Body of pancreas (tissue), 4 donors: ENCODE measurements at regions not wholly inside any gene's neighbourhood (a gene's known extent, or its start where the extent isn't known, plus 50 kb on each side); places are given as distances from the start of the nearest gene placed in this dataset.

Experiments
- ATAC-seq: fragments of 150-250 bp; one replicate; pipeline ENCODE4 v1.9.1; 2016
- DNase-seq, 4 donors: peaks; one replicate each; pipeline ENCODE4 v3.0.0-alpha.2; 2019
- H3K27ac ChIP-seq, 4 donors: fragments of 200-600 bp; sonication (generic); 1 replicate in 3 of 4; 2 replicates in 1 of 4; pipeline versions ENCODE4 v1.5.1 to v1.6.1; 2016 to 2019; ENCODE audit warnings: mild to moderate bottlenecking in 1 of 4, mixed read lengths in 1 of 4, moderate library complexity in 1 of 4
- H3K27me3 ChIP-seq, 2 donors: fragments of 200-600 bp; sonication (generic); one replicate each; pipeline ENCODE4 v1.6.0; 2016; ENCODE audit warnings: mild to moderate bottlenecking in 1 of 2
- H3K36me3 ChIP-seq, 2 donors: fragments of 200-600 bp; sonication (generic); replicated peaks in 1 of 2; 2 replicates each; pipeline ENCODE4 v1.5.1; 2016; ENCODE audit warnings: low read depth in 2 of 2; ENCODE audit not compliant: insufficient read depth in 1 of 2
- H3K4me1 ChIP-seq: fragments of 200-600 bp; sonication (generic); one replicate; pipeline ENCODE4 v1.6.0; 2016
- H3K4me3 ChIP-seq, 2 donors: fragments of 200-600 bp; sonication (generic); 1 replicate in 1 of 2; 2 replicates in 1 of 2; pipeline ENCODE4 v1.5.1; 2016 to 2019
- H3K9me3 ChIP-seq, 3 donors: fragments of 200-600 bp; sonication (generic); 1 replicate in 2 of 3; 2 replicates in 1 of 3; pipeline ENCODE4 v1.5.1; 2016
- POLR2A ChIP-seq, 3 donors: fragments of 450-650 bp; IDR thresholded peaks; one replicate each; pipeline ENCODE4 v1.6.1; 2016; ENCODE audit warnings: antibody characterized with exemption in 3 of 3, mild to moderate bottlenecking in 2 of 3
- WGBS, 2 donors: methylation state at CpG; one replicate each; pipeline ENCODE4 v1.1.5; 2017; 5-methylcytosine and 5-hydroxymethylcytosine counted together
- intact Hi-C: fragments of 100-400 bp; cut with DNase I; formaldehyde crosslinking; loops from one replicate; pipeline ENCODE4 v1.15.1; 2023
- TF ChIP-seq, protein P1 (sequence below), 7 experiments: fragments of 450-650 bp in 4 of 7; fragments of 200-600 bp in 3 of 7; sonication (generic) in 3 of 7; IDR thresholded peaks; one replicate each; pipeline ENCODE4 v1.5.1; 2016 to 2019; ENCODE audit warnings: antibody characterized with exemption in 7 of 7

DNA sequence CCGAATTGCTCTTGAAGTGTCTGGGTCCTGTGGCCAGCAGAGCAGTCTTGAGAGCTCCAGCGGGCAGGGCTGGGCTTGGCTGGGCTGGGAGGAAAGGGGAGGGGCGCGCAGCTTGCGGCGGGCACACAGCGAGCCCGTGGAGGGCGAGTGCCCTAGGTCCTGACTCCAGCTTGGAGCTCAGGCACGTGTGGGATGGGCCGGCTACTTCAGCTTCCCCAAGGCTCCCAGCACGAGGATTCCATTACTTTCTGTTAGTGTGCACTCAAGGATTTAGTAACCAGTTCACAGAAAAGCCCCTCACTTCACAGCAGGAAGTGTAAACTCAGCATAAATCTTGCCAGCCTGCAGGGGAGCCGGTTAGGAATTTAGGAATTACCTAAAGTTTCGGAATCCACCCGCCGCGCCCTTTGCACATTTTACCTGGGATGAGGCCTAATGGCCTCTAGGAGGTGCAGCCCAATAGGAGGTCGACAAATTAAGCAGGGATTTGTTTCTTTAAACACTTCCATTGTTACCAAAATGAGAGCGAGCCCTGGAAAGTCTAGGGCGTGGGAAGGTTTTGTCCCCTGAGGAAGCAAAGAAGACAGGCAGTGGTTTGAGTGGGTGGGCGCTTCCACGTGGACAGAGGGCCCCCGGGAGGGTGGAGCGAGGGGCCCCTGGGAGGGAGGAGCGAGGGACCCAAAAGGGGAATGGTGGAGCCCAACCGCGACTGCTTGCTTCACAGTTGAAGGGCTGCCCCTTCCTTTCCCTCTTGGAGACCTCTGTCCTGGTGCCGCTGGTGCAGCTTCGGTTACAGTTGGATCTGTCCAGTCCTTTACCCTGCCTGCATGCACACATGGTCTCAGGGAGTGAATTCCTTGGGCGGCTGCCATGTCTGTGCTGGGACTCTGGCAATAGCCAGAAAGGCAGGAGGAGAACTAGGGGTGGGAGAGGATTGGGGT is 93.3 kb downstream of the CTAGE1 start:
- ATAC-seq (peak; percentile 69), DNase-seq (peak; percentile 33 to 58 (median 44))
- Histone ChIP-seq H3K27me3 (no peaks in the 10 kb centered on the region), H3K36me3 (no peaks in the 10 kb centered on the region), H3K4me1 (peaks cover 10% of the 10 kb centered on the region), H3K4me3 (no peak overlapping the region), H3K9me3 (no peaks in the 10 kb centered on the region), H3K27ac (peak overlapping the region in 2 of 4 donors; percentile 43 to 51)
- intact Hi-C loops: no loop called here
- TF ChIP-seq, protein P1, sequence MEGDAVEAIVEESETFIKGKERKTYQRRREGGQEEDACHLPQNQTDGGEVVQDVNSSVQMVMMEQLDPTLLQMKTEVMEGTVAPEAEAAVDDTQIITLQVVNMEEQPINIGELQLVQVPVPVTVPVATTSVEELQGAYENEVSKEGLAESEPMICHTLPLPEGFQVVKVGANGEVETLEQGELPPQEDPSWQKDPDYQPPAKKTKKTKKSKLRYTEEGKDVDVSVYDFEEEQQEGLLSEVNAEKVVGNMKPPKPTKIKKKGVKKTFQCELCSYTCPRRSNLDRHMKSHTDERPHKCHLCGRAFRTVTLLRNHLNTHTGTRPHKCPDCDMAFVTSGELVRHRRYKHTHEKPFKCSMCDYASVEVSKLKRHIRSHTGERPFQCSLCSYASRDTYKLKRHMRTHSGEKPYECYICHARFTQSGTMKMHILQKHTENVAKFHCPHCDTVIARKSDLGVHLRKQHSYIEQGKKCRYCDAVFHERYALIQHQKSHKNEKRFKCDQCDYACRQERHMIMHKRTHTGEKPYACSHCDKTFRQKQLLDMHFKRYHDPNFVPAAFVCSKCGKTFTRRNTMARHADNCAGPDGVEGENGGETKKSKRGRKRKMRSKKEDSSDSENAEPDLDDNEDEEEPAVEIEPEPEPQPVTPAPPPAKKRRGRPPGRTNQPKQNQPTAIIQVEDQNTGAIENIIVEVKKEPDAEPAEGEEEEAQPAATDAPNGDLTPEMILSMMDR (IDR thresholded peaks at IDR 0.05): peak in 4 of 7 experiments; percentile 27 to 43 (median 33)
- peak in 1 of 3 donors; percentile 7 for TF ChIP-seq POLR2A (IDR thresholded peaks at IDR 0.05)
- WGBS, 2 donors: 33 to 49% methylated on average over 23 to 29 of the region's 30 CpGs

DNA sequence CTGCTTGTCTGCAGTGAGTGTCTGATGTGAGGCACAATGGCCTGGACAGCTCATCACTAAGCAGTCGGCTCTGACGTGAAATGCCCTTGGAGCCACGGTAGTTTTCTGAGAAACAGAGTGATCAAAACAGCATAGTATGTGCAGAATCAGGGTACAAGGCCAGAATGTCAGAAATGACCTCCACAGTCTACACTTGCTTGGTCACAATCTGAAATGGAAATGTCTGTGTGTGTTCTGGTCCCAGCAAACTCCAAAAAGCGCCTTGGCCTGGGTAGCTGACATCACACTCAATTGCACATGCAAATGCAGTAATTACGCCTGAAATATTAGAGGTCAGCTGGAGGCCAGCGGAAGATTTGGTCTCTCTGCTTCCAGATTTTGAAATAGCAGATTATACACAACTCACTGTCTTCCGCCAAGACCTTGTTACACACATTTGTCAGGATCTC is 95.4 kb downstream of the CTAGE1 start:
- Histone ChIP-seq H3K9me3 (no peaks in the 10 kb centered on the region), H3K27ac (peak overlapping the region in 1 of 4 donors; percentile 28), H3K4me3 (no peak overlapping the region), H3K27me3 (no peaks in the 10 kb centered on the region), H3K4me1 (peaks cover 10% of the 10 kb centered on the region), H3K36me3 (no peaks in the 10 kb centered on the region)
- intact Hi-C loops: no loop called here
- no peak for TF ChIP-seq POLR2A (IDR thresholded peaks at IDR 0.05)
- TF ChIP-seq, protein P1 (IDR thresholded peaks at IDR 0.05): no peak
- ATAC-seq (peak; percentile 39), DNase-seq (peak in 1 of 4 donors; percentile 28)
- WGBS, 2 donors: 81 to 82% methylated on average over 7 of the region's 7 CpGs

GRCh38 chr18:22320771-22321170 is 96.9 kb downstream of the CTAGE1 start:
- H3K4me3 ChIP-seq: no peak overlapping the region
- H3K36me3 ChIP-seq: no peaks in the 10 kb centered on the region
- H3K27me3 ChIP-seq: no peaks in the 10 kb centered on the region
- no peak for TF ChIP-seq POLR2A (IDR thresholded peaks at IDR 0.05)
- TF ChIP-seq, protein P1 (IDR thresholded peaks at IDR 0.05): no peak
- H3K4me1 ChIP-seq: peaks cover 10% of the 10 kb centered on the region
- no peak for DNase-seq
- intact Hi-C loops: no loop called here
- no peaks in the 10 kb centered on the region for H3K9me3 ChIP-seq
- no peak for ATAC-seq
- WGBS, 2 donors: 89 to 91% methylated on average over 3 of the region's 3 CpGs
- H3K27ac ChIP-seq: no peak overlapping the region

DNA sequence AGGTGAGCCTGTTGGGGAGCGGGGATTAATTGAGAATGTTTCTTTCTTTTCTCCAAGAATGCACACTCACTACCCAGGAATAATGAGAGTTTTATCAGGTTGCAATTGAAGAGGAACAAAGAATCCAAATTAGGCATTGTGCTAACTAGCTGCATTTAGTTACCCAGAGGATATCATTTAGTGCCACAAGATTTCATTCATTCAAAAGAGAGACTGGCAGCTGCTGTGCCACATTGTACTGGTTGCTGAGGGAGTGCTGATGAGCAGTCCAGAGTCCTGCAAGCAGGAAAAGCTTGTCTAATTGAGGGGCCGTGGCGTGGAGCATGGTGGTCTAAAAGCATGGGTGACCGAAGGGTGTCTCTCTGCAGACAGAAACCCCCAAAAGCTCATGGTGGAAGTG is 97.6 kb downstream of the CTAGE1 start:
- no peaks in the 10 kb centered on the region for H3K27me3 ChIP-seq
- no peaks in the 10 kb centered on the region for H3K36me3 ChIP-seq
- H3K4me3 ChIP-seq: no peak overlapping the region
- H3K4me1 ChIP-seq: peaks cover 10% of the 10 kb centered on the region
- H3K9me3 ChIP-seq: no peaks in the 10 kb centered on the region
- TF ChIP-seq POLR2A (IDR thresholded peaks at IDR 0.05): no peak
- TF ChIP-seq, protein P1 (IDR thresholded peaks at IDR 0.05): no peak
- H3K27ac ChIP-seq: no peak overlapping the region
- ATAC-seq (no peak), DNase-seq (no peak)
- 71 to 79% methylated on average over 4 of the region's 4 CpGs for WGBS, 2 donors
- intact Hi-C loops: no loop called here
